GM21367 (cell line): ENCODE measurements at regions not wholly inside any gene's neighbourhood (a gene's known extent, or its start where the extent isn't known, plus 50 kb on each side); places are given as distances from the start of the nearest gene placed in this dataset.

Source experiments
- ATAC-seq: cut with Tn5 transposase; IDR thresholded peaks from one replicate; pipeline ENCODE4 v1.9.1; 2021; ENCODE audit not compliant: unreplicated experiment

DNA sequence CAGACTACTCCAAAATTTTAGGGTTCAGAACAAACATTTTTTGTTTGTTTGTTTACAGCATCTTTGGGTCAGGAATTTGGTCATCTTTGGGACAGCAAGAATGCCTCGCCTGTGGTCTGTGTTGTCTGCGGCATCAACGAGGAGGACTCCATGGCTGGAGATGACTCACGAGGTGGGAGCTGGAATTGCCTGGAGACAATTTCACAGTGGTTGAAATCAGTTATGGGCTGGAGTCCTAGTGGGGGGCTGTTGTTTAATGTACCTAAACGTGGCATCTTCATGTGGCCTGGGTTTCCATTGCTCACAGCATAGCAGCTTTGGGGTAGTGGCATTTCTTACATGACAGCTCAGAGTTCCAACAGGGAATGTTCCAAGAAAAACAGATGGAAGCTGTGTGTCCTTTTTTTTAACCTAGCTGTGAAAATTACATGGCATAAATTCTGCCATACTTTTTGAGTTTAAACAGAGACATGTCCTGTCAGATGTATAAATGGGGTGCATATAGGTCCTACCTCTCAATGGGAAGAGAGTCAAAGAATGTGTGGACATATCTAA, 507.3 kb upstream of the CBLB start:
- ATAC-seq, result no peak

- ATAC-seq, result no peak
These were observed 510.5 kb upstream of the CBLB start for GRCh38 chr3:106379251-106379750.

GRCh38 chr3:106380232-106380631, 511.4 kb upstream of the CBLB start:
- ATAC-seq, result no peak

DNA sequence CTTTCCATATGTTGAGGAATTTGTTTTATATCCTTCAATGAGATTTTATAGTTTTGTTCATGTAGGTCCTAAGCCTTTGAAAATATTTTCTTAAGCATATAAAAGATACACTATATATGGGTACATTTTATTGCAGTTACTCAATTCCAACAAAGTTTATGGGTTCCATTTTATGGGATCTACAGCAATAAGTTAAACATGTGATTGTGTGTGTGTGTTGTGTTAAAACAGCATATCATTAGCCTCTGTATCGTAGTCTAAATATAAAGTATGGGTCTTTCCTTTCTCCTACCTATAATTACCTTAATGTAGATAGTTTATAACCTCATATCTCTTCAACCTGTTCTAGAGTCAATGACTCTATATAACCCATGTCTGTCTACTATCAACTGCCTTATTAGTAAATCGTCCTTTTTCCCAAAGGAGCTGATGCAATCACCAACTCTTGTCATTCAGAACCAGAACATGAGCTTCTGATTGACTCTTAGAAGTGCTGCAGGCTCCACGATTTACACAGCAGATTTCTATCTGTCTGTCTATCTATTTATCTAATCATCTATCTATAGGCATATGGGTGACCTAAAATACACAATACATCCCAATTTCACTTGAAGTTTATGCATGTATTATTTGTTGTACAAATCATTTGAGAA, 512.6 kb upstream of the CBLB start:
- no peak for ATAC-seq

GRCh38 chr3:106381939-106382335, 513.1 kb upstream of the CBLB start:
- ATAC-seq, result no peak

- ATAC-seq, result no peak
These were observed 517.2 kb upstream of the CBLB start for GRCh38 chr3:106386050-106386449.

- ATAC-seq, result no peak
These were observed 524.1 kb upstream of the CBLB start for GRCh38 chr3:106392915-106393314.

DNA sequence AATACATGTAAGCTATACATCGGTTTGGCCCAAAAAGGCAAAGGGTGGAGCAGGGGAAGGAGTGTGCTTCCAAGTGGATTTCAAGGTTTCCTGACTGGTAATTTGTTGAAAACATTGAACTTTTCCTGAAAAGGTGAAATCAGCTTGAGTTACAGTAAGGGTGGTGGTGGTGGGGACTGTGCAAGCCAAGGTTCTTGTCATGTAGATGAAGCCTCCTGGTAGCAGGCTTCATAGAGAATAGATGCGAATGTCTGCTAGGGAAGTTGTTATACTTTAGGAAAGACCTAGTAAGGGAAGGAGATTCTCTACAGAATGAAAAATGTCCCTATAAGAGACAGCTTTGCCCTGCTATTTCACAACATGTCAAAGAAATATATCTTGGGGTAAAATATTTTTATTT, 528.2 kb upstream of the CBLB start:
- ATAC-seq, result no peak

DNA sequence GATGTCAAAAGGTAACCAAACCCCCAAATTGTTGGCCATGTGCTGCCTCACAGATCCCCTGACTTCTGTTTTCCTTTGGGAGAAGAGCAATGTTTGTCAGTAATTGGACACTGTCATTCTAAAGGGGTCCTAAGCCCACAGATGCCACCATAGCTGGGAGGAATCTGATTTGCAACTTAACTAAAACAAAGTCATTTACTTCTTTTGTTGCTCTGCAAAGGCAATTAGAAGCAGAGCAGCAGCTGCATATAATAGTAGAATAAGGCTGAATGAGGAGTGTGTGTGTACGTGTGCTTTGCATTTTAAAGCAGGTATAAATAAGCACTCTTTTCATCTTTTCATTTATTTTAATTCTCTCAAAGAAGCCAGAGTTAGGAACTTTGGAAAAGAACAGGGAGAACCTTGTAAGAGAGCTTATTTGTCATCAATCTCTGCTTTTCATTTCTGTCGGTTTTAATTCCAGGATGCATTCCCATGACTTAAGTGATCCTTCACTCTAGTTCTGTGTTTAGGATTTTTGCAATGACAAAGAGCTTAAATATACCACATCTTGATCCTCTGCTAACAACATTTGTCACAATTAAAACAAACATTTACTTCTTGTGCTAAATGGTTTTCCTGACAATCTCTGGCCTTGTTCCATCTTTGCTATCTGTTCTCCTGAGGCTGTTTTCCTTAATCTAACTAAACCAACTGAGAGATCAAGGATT, 530.2 kb upstream of the CBLB start:
- ATAC-seq, result no peak

DNA sequence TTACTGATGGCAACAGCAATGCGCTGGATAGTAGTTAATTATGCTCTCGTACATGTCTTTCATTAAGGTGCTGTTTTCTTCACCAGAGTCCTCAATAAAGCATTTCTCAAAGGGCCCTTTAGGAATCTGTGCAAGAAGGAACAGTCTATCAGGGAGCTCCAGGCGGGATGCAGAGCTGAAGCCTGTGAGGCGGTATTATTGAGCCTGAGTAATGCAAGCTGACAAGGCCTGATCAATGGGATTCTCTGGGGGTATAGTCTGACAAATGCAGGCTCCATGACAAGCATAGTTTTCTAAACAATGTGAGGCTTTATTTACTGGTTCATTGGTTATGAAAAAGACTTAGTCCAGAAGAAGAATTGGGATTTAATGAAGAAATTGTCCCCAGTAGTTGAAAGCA, 530.9 kb upstream of the CBLB start:
- no peak for ATAC-seq

DNA sequence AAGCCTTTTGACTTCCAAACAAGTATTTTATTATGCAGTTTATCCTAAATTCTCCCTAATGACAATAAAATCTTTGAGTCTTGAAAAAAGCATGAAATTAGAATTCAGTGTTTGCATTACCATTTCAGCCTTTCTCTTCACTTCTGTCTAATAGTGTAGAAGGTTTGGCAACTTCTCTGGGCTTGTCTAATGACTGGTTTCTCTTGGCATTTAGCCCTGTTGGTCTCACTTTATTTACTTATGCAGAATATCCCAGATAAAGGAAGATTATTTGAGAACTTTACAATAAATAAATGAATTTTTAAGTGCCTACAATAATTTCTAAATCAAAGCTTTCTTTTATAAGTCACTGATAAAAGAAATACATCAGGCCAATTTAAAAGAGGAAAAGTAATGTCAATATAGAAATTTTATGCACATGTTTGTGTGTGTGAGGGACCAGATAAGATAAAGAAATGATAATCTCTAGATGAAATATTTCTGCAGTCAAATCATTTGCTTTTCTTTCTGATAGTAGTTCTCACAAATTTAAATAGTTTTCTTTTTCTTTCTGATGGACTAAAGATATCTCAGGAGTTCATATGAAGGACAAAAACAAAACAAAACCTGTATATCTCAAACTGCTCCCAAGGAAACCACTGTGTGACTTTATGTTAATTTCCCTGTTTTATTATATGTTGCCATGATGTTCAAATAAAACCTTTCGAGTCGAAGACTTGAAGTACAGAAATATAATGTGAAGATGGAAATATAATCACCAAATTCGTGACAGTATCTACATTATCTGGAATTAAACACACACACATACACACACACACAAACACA, 533.1 kb upstream of the CBLB start:
- no peak for ATAC-seq

DNA sequence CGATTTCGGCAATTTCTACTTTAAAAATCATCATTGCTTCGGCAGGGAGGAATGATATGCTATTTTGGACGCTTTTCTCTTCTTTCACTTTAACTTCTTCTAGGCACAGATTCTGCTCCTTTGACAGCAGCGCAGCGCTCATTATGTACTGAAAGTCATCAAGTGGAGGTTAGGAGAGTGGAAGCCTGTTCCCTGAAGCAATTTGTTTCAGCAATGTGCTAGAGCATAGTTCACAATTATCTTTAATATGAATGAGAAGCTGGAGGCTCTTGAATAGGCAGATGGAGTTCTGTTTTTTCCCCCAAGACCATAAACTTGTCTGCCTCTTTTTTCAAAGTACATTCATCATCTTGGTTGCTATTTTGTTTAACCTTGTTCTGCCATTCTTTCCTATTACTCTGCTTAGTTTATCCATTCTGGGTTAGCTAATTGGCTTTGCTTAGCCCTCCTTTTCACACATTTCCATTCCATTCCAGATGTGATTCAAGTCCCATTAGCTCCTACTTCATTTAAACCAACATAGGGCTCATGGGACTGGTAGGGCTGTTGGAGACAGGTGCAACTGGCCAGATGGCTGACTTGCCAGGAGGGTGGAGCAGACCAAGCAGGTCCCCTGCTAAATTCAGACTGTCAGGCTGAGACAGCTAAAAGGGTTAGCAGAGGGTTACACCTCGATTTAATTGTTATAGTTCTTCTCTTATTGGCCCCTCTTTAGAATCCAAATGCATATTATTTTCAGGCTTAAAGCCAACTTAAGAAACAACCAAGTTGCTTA, 534.7 kb upstream of the CBLB start:
- no peak for ATAC-seq

GRCh38 chr3:106413683-106414082, 544.9 kb upstream of the CBLB start:
- ATAC-seq, result no peak

DNA sequence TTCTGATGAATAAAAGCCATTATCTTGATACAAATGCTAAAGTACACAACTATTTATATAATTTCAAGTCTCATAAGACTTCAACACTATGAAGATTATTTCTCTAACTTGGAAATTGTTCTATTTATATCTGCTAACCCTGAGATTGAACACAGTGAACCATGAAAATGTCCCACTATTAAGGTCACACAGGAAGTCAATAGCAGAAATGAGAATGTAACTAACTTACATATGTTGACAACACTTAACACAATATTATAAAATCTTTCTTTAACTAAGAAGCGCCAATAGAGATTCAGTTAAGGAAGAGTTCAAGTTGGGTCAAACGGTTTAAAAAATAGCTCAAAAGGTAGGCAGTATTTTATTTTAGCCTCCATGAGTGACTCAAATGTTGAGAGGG, 551.8 kb upstream of the CBLB start:
- ATAC-seq, result no peak

DNA sequence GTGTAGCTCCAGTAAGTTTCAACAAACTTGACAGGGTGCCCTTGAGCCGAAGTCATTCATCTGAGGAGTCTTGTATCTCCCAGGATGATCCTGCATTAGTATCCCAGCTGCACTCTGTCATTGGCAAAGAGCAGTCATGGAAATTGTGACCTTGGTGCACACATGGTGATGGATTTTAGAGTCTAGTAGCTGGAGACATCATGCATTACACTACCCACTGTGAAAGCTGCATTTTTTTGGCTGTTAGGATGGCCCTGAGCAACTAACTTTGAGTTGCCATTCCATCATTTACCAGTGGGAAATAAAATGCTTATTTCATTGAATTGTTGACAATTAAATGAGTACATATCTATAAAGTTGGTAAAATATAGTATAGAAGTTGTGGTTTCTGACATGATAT, 552.6 kb upstream of the CBLB start:
- no peak for ATAC-seq

- no peak for ATAC-seq
These were observed 553.1 kb upstream of the CBLB start for GRCh38 chr3:106421909-106422308.

DNA sequence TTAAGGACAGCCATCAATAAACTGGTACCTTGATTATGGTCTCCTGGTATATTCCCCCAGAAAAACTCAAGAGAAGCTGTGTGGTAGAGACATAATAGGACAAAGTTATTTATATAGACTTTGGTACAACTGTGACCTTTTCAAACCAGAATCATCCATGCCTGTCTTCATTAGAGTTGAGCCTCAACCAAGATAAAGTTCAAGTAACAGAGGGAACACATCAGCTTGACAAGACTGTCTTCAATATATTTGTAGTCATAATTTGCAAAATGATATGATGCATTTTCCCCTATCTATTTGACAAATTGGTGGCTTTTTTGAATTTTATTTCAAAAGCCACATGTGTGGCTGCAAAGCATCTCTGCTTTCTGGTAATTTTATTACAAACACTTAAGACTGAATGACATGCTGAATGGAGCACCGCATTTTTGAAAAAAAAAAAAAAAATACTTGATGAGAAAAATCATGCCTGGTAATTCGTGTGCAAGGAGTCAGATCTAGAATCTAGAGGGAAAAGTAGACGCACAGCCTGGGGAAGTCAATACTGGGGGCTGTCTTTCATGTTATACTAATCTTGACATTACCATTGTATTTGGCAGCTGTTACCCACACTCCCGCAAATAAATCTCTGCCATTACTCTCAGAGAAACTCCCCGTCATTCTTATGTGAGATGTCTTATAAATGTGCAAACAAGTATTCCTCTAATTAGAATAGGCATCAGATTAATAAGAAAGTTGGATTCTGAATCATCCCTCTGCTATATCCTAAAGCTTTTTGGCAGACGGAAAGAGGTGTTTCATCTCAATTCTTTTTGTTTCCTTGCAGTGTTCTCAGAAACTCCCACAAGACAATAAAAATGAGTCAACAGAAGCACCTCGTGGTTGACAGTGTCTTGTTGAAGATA, 554.8 kb upstream of the CBLB start:
- ATAC-seq, result no peak

DNA sequence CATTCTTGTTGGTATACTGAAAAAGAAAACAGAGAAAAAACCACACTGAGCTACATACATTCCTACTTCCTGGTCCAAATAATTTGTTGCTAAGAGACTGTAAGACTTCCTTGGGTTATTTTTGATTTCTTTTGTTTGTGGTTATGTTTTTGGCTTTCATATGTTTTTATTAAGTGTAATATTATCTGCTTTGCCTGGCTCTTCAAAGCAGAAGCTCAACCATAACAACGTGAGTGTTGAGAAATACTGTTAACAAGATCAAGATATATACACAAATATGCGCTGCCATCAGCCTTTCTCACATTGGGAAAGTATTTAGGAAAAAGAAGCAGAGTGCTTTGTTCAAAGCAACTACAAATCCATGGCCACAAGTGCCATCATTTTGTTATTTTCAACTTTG, 556.2 kb upstream of the CBLB start:
- no peak for ATAC-seq

DNA sequence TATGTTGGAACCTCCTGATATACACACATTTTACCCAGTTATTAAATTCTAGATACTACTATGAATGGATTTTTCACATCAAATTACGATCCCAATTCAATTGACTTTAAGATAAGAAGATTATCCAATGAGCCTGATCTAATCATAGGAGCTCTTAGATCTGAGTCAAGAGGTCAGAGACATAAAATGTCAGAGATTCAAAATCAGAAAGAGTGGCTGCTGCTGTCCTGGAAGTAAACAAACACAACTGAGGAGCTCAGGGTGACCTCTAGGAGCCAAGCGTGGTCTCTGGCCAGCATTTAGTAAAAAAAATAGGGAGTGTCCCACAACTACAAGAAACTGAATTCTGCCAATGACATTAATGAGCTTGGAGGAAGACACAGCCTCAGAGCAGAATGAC, 557.1 kb upstream of the CBLB start:
- no peak for ATAC-seq

DNA sequence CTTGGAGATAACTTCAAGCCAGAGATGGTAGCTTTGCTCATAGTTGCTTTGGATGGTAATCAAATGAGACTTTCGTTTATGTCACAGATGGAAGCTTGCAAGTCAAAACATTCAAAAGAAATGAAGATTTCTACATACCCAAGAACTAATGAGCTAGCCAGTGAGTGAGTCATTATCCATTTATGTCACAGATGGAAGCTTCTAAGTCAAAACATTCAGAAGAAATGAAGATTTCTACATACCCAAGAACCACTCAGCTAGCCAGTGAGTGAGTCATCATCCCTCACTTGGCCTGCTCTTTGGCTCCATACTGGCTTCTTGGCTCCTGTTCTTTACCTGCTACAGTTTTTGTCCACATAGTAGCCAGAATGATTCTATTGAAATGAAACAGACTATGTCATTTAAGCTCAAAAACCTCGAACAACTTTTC, 559.8 kb upstream of the CBLB start:
- no peak for ATAC-seq
